ENCODE measurements at regions not wholly inside any gene's neighbourhood (a gene's known extent, or its start where the extent isn't known, plus 50 kb on each side); places are given as distances from the start of the nearest gene placed in this dataset.

DNA sequence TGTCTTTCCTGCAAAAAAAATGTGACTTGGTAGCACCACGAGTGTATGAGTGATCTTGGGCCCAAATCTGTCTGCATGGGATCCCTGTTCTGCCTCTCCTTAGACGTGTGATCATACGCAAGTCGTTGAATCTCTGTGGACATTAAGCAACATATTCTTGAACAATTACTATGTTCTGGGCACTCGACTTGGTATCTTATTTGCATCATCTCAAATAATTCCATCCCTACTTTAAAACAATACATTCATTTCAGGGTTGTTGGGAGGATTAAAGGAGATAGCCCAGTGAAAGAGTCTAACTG is 145.4 kb upstream of the CPEB2 start:
- TF ChIP-seq, protein P1, sequence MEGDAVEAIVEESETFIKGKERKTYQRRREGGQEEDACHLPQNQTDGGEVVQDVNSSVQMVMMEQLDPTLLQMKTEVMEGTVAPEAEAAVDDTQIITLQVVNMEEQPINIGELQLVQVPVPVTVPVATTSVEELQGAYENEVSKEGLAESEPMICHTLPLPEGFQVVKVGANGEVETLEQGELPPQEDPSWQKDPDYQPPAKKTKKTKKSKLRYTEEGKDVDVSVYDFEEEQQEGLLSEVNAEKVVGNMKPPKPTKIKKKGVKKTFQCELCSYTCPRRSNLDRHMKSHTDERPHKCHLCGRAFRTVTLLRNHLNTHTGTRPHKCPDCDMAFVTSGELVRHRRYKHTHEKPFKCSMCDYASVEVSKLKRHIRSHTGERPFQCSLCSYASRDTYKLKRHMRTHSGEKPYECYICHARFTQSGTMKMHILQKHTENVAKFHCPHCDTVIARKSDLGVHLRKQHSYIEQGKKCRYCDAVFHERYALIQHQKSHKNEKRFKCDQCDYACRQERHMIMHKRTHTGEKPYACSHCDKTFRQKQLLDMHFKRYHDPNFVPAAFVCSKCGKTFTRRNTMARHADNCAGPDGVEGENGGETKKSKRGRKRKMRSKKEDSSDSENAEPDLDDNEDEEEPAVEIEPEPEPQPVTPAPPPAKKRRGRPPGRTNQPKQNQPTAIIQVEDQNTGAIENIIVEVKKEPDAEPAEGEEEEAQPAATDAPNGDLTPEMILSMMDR (IDR thresholded peaks at IDR 0.05; ENCODE audit: low read depth, low read length) = no peak

DNA sequence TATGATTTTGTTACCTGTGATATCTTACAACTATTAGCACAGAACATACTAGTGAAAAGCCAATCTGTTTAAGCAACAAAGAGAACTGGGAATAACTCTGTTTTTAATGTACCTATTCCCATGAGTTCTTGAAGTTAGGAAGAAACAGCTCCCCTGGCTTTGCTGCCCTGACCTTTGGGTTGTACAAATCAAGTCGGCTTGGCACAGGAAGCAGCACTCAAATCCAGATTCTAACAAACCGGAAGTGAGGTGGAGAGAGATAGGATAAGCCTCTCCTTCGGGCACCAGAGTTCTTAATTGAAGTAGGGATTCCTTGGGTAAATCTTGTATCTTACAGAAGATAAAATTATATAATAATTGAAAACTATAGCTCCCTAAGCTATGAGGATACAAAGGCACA is 144.8 kb upstream of the CPEB2 start:
- no peak overlapping the region for H3K4me3 ChIP-seq (replicated peaks in 1 of 2; ENCODE audit: low read depth in 2 of 2, low read length in 2 of 2)
- DNase-seq (ENCODE audit: low read depth in 2 of 2) = peak in 1 of 2 donors; percentile 5
- TF ChIP-seq, protein P1 (IDR thresholded peaks at IDR 0.05; ENCODE audit: low read depth, low read length) = no peak

More for the DNA sequence above, 145.4 kb upstream of the CPEB2 start:
- H3K4me3 ChIP-seq (replicated peaks in 1 of 2; ENCODE audit: low read depth in 2 of 2, low read length in 2 of 2) = no peak overlapping the region
- DNase-seq (ENCODE audit: low read depth in 2 of 2) = peak in 1 of 2 donors; percentile 5

DNA sequence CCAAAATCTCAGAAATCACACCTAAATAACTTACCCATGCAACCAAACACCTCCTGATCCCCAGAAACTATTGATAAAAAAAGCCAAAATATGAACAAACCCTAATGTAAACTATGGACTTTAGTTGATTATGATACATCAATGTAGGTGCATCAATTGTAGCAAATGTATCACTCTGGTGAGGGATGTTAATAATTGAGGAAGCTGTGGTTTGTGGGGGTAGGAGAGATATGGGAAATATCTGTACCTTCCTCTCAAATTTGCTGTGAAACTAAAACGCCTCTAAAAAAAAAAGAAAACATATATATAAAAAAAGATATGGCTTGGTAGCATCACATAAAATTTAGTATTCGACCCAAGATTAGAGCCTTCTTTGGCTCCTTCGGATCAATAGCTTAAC is 144.3 kb upstream of the CPEB2 start:
- no peak for DNase-seq (ENCODE audit: low read depth in 2 of 2)
- TF ChIP-seq, protein P1 (IDR thresholded peaks at IDR 0.05; ENCODE audit: low read depth, low read length) = no peak
- no peak overlapping the region for H3K4me3 ChIP-seq (replicated peaks in 1 of 2; ENCODE audit: low read depth in 2 of 2, low read length in 2 of 2)

DNA sequence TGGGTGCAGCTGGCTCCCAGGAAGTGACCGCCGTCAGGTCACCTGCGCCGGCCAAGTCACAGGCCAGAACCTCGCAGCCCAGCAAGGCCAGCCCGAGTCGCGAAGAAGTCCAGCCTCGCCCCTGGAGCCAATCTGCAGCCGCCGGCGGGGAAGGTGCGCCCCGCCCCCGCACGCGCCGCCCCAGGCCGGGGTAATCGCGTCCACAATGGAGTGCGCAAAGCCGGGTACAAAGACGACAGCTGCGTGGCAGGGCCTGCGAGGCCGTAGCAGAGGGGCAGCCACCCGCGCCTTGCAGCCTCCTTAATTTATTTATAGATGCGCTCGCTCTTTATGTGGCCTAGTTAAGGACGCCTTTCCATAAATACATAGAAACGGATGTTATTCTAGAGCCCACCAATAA is 139.4 kb upstream of the CPEB2 start:
- TF ChIP-seq, protein P1 (IDR thresholded peaks at IDR 0.05; ENCODE audit: low read depth, low read length) = no peak
- no peak for DNase-seq (ENCODE audit: low read depth in 2 of 2)
- H3K4me3 ChIP-seq (replicated peaks in 1 of 2; ENCODE audit: low read depth in 2 of 2, low read length in 2 of 2) = no peak overlapping the region

DNA sequence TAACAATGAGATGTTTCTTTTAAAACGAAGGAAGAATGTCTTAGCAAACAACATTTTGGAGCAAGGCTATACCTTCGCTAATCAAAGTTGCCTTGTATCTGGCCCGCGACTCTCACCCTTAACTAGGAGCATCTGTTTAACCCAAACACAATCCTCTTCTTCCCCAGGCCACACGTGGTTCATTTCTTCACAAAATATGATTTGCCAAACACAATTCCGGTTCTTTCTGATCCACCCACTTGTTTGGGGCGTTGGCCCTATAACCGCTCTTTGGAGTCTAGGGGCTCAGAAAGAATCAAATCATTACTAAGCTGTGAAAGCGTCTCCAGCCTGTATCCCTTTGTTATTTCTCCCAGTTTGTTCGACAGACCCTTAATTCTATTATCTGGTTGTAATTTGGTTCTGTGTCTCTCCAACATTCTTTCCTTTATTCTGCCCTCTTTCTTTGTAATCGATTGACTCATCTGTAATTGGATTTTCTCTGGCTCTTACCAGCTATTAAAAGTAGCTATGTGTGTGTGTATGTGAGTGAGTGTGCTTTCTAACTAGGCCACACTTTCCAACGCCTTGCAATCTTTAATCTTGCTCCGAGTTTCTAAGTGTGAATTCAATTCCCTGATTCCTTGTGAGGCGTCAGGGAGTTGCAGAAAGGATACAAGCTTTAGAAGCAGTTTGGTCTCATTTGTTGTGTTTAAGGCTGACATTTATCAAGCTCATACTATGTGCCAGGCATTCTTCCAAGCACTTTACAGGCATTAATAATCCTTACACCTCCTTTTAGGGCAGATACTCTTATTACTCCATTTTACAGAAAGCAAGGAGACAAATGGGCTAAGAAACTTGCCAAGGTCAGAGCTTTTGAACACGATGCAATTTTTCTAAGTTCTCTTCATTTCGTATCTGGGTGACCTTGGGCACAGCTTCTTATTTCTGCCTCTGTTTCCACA is 138.6 kb upstream of the CPEB2 start:
- no peak overlapping the region for H3K4me3 ChIP-seq (replicated peaks in 1 of 2; ENCODE audit: low read depth in 2 of 2, low read length in 2 of 2)
- DNase-seq (ENCODE audit: low read depth in 2 of 2) = no peak
- TF ChIP-seq, protein P1 (IDR thresholded peaks at IDR 0.05; ENCODE audit: low read depth, low read length) = no peak

DNA sequence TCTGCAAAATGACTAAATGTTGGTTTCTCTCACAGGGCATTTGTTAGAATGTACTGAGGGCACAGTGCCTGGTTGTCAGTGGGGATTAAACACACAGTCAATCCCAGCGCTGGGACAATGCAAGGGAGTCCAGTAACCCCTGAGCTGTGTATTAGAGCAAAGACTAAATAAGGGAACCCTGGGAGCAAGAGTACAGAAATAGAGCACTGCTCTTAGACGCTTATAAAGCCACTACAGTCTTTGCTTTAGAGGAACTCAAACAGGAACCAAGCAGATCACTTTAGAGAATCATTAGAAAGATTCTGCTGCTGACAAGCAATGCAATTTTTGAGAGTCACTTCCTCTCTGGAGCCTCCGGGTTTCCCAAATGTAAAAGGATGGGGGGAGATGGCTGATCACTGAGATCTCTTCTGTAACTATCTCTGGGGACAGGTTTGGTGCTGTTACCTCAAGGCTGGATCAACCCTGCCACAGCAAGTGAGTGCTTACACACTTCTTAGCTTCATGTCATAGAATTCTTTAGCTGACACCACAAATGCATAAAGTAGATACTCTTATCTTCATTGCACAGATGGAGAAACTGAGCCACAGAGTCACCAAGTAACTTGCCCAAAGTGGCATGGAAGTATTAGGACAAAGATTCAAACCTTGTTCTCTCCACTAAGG is 137.8 kb upstream of the CPEB2 start:
- H3K4me3 ChIP-seq (replicated peaks in 1 of 2; ENCODE audit: low read depth in 2 of 2, low read length in 2 of 2) = no peak overlapping the region
- TF ChIP-seq, protein P1 (IDR thresholded peaks at IDR 0.05; ENCODE audit: low read depth, low read length) = no peak

More for the DNA sequence above, 137.8 kb upstream of the CPEB2 start:
- no peak for DNase-seq (ENCODE audit: low read depth in 2 of 2)

Data from cardiac fibroblast (primary cell).